IMR-90 (cell line): ENCODE measurements at regions not wholly inside any gene's neighbourhood (a gene's known extent, or its start where the extent isn't known, plus 50 kb on each side); places are given as distances from the start of the nearest gene placed in this dataset.

ENCODE experiments used
- ATAC-seq: fragments of 200-7000 bp; cut with Tn5 transposase; 2 replicates; pipeline ENCODE4 v1.9.1; 2020; ENCODE audit warnings: low read depth, mild to moderate bottlenecking, moderate library complexity
- BruUV-seq: library from RNA; stranded (reverse); fragments of 400-500 nt; replicated peaks from 2 replicates; lab custom pipeline; 2021; lab: Mats Ljungman, UMichigan
- CTCF ChIA-PET: fragments of 300-600 bp; formaldehyde crosslinking; extraction: SDS; loops from one replicate; lab custom pipeline; 2021; ENCODE audit warnings: antibody characterized with exemption; lab: Yijun Ruan, JAX
- POLR2A ChIA-PET: fragments of 300-600 bp; sonication (Branson Sonifier 250); formaldehyde crosslinking; loops from one replicate; lab custom pipeline; 2022; ENCODE audit warnings: antibody characterized with exemption; ENCODE audit not compliant: unreplicated experiment; lab: Charles Lee
- DNase-seq: peaks from one replicate; pipeline ENCODE4 v3.0.0; 2013
- H2AFZ ChIP-seq: replicated peaks from 2 replicates; pipeline ENCODE3; 2013; ENCODE audit warnings: low read length, mild to moderate bottlenecking; ENCODE audit not compliant: poor library complexity
- H2AK5ac ChIP-seq: 2 replicates; pipeline ENCODE4 v1.6.1; 2013; ENCODE audit warnings: low read depth, low read length, inconsistent platforms
- H2AK9ac ChIP-seq: replicated peaks from 2 replicates; pipeline ENCODE3; 2013; ENCODE audit warnings: mild to moderate bottlenecking, low read depth, low read length, moderate library complexity; ENCODE audit not compliant: poor library complexity
- H2BK120ac ChIP-seq: 2 replicates; pipeline ENCODE4 v1.6.1; 2013; ENCODE audit warnings: low read depth, low read length, inconsistent platforms
- H2BK15ac ChIP-seq: 3 replicates; pipeline ENCODE4 v1.6.1; 2013; ENCODE audit warnings: low read depth, low read length, inconsistent platforms
- H2BK20ac ChIP-seq: 2 replicates; pipeline ENCODE4 v1.6.1; 2013; ENCODE audit warnings: low read depth, mild to moderate bottlenecking, inconsistent platforms, low read length, moderate library complexity
- H2BK5ac ChIP-seq: 2 replicates; pipeline ENCODE4 v1.6.1; 2013; ENCODE audit warnings: mild to moderate bottlenecking, low read depth, low read length, inconsistent platforms; ENCODE audit not compliant: poor library complexity, severe bottlenecking
- H3K14ac ChIP-seq: replicated peaks from 2 replicates; pipeline ENCODE4 v1.6.1; 2013; ENCODE audit warnings: low read depth, low read length, inconsistent platforms
- H3K18ac ChIP-seq: 2 replicates; pipeline ENCODE4 v1.6.1; 2013; ENCODE audit warnings: low read depth, low read length, control low read depth
- H3K23ac ChIP-seq: 2 replicates; pipeline ENCODE4 v1.6.1; 2013; ENCODE audit warnings: low read depth, low read length, inconsistent platforms
- H3K27ac ChIP-seq: 2 replicates; pipeline ENCODE4 v1.5.1; 2013; ENCODE audit warnings: mild to moderate bottlenecking, control low read depth, low read length; ENCODE audit not compliant: insufficient read depth
- H3K27me3 ChIP-seq: 2 replicates; pipeline ENCODE4 v1.6.1; 2013; ENCODE audit warnings: low read length; ENCODE audit not compliant: control insufficient read depth, insufficient read depth
- H3K36me3 ChIP-seq: 2 replicates; pipeline ENCODE4 v1.6.1; 2013; ENCODE audit warnings: low read length, mixed read lengths; ENCODE audit not compliant: control insufficient read depth, insufficient read depth
- H3K4ac ChIP-seq: 2 replicates; pipeline ENCODE4 v1.6.1; 2013; ENCODE audit warnings: low read depth, low read length, inconsistent platforms
- H3K4me1 ChIP-seq: 2 replicates; pipeline ENCODE4 v1.6.1; 2013; ENCODE audit warnings: low read length, mixed read lengths; ENCODE audit not compliant: control insufficient read depth, insufficient read depth
- H3K4me2 ChIP-seq: 2 replicates; pipeline ENCODE4 v1.6.1; 2013; ENCODE audit warnings: low read depth, mild to moderate bottlenecking, control low read depth, low read length, moderate library complexity
- H3K4me3 ChIP-seq: 2 replicates; pipeline ENCODE4 v1.5.1; 2013; ENCODE audit warnings: low read depth, mild to moderate bottlenecking, control low read depth, low read length, moderate library complexity; ENCODE audit not compliant: insufficient read depth
- H3K56ac ChIP-seq: 2 replicates; pipeline ENCODE4 v1.6.1; 2013; ENCODE audit warnings: low read length, inconsistent platforms; ENCODE audit not compliant: insufficient read depth; ENCODE audit errors: extremely low read depth
- H3K79me1 ChIP-seq, 2 experiments: 2 replicates each; pipeline ENCODE4 v1.6.1; 2013; ENCODE audit warnings: low read length in 2 of 2, inconsistent platforms in 1 of 2, low read depth in 1 of 2
- H3K9ac ChIP-seq: 2 replicates; pipeline ENCODE4 v1.6.1; 2013; ENCODE audit warnings: low read depth, low read length, control low read depth
- H3K9me1 ChIP-seq: 2 replicates; pipeline ENCODE4 v1.6.1; 2013; ENCODE audit warnings: low read length, inconsistent platforms; ENCODE audit not compliant: insufficient read depth
- H3K9me3 ChIP-seq: 2 replicates; pipeline ENCODE4 v1.6.1; 2013; ENCODE audit warnings: low read length; ENCODE audit not compliant: control insufficient read depth, insufficient read depth
- H4K20me1 ChIP-seq: 2 replicates; pipeline ENCODE4 v1.6.1; 2013; ENCODE audit warnings: low read length, inconsistent platforms; ENCODE audit not compliant: insufficient read depth
- H4K5ac ChIP-seq: 2 replicates; pipeline ENCODE4 v1.6.1; 2013; ENCODE audit warnings: mild to moderate bottlenecking, low read depth, low read length, control low read depth
- H4K8ac ChIP-seq, 2 experiments: 2 replicates each; pipeline ENCODE4 v1.6.1; 2013; ENCODE audit warnings: low read depth in 2 of 2, low read length in 2 of 2, control low read depth in 1 of 2, inconsistent platforms in 1 of 2
- H4K91ac ChIP-seq: 2 replicates; pipeline ENCODE4 v1.6.1; 2013; ENCODE audit warnings: low read depth, low read length, inconsistent platforms; ENCODE audit not compliant: insufficient read depth
- BHLHE40 ChIP-seq: fragments of 150-350 bp; IDR thresholded peaks from 2 replicates; pipeline ENCODE4 v1.6.1; 2016; ENCODE audit warnings: mild to moderate bottlenecking, low read depth, low read length
- CHD1 ChIP-seq: IDR thresholded peaks from 2 replicates; pipeline ENCODE4 v1.6.1; 2012; ENCODE audit warnings: low read depth, low read length, improper control_type of control experiment
- FOS ChIP-seq: fragments of 150-350 bp; IDR thresholded peaks from 2 replicates; pipeline ENCODE4 v1.6.1; 2016; ENCODE audit warnings: low read depth, low read length
- MAZ ChIP-seq: IDR thresholded peaks from 2 replicates; pipeline ENCODE4 v1.6.1; 2012; ENCODE audit warnings: low read depth, mild to moderate bottlenecking, low read length, improper control_type of control experiment, moderate library complexity, borderline replicate concordance
- NFE2L2 ChIP-seq: fragments of 150-350 bp; IDR thresholded peaks from 2 replicates; pipeline ENCODE4 v1.6.1; 2016; ENCODE audit warnings: low read depth, mild to moderate bottlenecking, low read length
- POLR2A ChIP-seq: IDR thresholded peaks from 2 replicates; pipeline ENCODE4 v1.6.1; 2012; ENCODE audit warnings: mild to moderate bottlenecking, low read depth, low read length
- RAD21 ChIP-seq: IDR thresholded peaks from 2 replicates; pipeline ENCODE4 v1.6.1; 2012; ENCODE audit warnings: low read length, improper control_type of control experiment
- RCOR1 ChIP-seq: IDR thresholded peaks from 2 replicates; pipeline ENCODE4 v1.6.1; 2012; ENCODE audit warnings: mild to moderate bottlenecking, low read length, improper control_type of control experiment; ENCODE audit not compliant: insufficient replicate concordance
- RFX5 ChIP-seq: IDR thresholded peaks from 2 replicates; pipeline ENCODE4 v1.8.0; 2012; ENCODE audit warnings: low read depth, mild to moderate bottlenecking, low read length, moderate library complexity
- WGBS, 2 experiments: methylation state at CpG; one replicate each; pipeline versions ENCODE4 v1.1.5 to v1.1.7; 2013; ENCODE audit warnings: missing lambda C conversion rate in 2 of 2; ENCODE audit not compliant: insufficient read length in 1 of 2; ENCODE audit errors: extremely low coverage in 2 of 2; 5-methylcytosine and 5-hydroxymethylcytosine counted together
- dilution Hi-C: fragments of 300-500 bp; cut with HindIII; formaldehyde crosslinking; loops from one replicate; pipeline ENCODE4 v1.14.3; 2018; ENCODE audit warnings: low sequenced_read_pairs; ENCODE audit not compliant: unreplicated experiment
- in situ Hi-C: fragments of 300-500 bp; cut with MboI; formaldehyde crosslinking; loops from 3 replicates; pipeline ENCODE4 v1.14.3; 2019; ENCODE audit warnings: low sequenced_read_pairs, inconsistent platforms, mixed read lengths
- intact Hi-C: fragments of 100-400 bp; cut with micrococcal nuclease; formaldehyde crosslinking; loops from 2 replicates; pipeline ENCODE4 v1.10.0; 2022
- TF ChIP-seq, protein P1 (sequence below): conservative IDR thresholded peaks from 2 replicates; pipeline ENCODE4 v1.5.1; 2012; ENCODE audit warnings: mild to moderate bottlenecking, low read depth, low read length, improper control_type of control experiment

DNA sequence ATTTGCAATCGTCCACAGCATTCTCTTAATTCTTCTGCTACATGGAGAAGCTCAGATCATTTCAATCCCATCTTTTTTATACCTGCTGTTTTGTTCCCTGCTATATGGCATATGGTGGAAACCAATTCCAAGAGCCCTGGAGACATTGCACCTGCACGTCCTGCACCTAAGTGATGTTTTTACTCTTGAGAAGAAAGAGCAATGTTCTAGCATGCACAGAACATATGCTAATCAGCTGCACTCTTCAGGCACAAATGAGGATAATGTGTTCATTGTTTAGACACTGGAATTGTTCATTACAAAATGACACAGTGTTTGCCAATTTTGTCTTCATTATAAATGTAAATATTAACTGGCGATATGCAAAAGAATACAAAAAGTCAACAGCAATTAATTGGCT is 935.8 kb downstream of the TLE4 start:
- H3K56ac ChIP-seq: no peak overlapping the region
- intact Hi-C loops: loop anchor here (10.0 kb wide), 1 partner anchor 333 kb away; no protein-coding TSS in a partner anchor

More for the DNA sequence above, 935.8 kb downstream of the TLE4 start:
- Histone ChIP-seq H2BK5ac (no peak overlapping the region), H3K4me3 (no peak overlapping the region), H3K79me1 (no peaks in the 10 kb centered on the region), H3K4me1 (0 out of 2 replicates have a peak, but pooled peaks cover 3% of the 10 kb centered on the region), H2BK15ac (no peak overlapping the region), H4K20me1 (no peaks in the 10 kb centered on the region), H4K91ac (no peak overlapping the region), H3K4ac (no peak overlapping the region), H3K14ac (no peak overlapping the region), H4K5ac (no peak overlapping the region), H2BK20ac (no peak overlapping the region), H3K9me3 (no peaks in the 10 kb centered on the region), H2AK5ac (no peak overlapping the region), H3K27me3 (no peaks in the 10 kb centered on the region), H2BK120ac (no peak overlapping the region), H3K18ac (no peak overlapping the region), H3K9ac (no peak overlapping the region), H2AK9ac (no peak overlapping the region), H3K23ac (no peak overlapping the region), H3K9me1 (no peaks in the 10 kb centered on the region), H2AFZ (no peak overlapping the region), H3K27ac (no peak overlapping the region), H3K36me3 (no peaks in the 10 kb centered on the region), H4K8ac (no peak overlapping the region), H3K4me2 (no peak overlapping the region)
- CTCF ChIA-PET: no interaction called here
- POLR2A ChIA-PET: no interaction called here
- DNase-seq (no peak), ATAC-seq (no peak)
- TF ChIP-seq RAD21: no peak
- no peak for TF ChIP-seq CHD1
- TF ChIP-seq POLR2A: no peak
- TF ChIP-seq FOS: no peak
- TF ChIP-seq, protein P1, sequence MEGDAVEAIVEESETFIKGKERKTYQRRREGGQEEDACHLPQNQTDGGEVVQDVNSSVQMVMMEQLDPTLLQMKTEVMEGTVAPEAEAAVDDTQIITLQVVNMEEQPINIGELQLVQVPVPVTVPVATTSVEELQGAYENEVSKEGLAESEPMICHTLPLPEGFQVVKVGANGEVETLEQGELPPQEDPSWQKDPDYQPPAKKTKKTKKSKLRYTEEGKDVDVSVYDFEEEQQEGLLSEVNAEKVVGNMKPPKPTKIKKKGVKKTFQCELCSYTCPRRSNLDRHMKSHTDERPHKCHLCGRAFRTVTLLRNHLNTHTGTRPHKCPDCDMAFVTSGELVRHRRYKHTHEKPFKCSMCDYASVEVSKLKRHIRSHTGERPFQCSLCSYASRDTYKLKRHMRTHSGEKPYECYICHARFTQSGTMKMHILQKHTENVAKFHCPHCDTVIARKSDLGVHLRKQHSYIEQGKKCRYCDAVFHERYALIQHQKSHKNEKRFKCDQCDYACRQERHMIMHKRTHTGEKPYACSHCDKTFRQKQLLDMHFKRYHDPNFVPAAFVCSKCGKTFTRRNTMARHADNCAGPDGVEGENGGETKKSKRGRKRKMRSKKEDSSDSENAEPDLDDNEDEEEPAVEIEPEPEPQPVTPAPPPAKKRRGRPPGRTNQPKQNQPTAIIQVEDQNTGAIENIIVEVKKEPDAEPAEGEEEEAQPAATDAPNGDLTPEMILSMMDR: no peak
- no peak for TF ChIP-seq NFE2L2
- no peak for TF ChIP-seq RFX5
- no peak for TF ChIP-seq MAZ
- TF ChIP-seq RCOR1: no peak
- no peak for TF ChIP-seq BHLHE40
- no CpG with 5 or more reads among the region's 3 CpGs for WGBS, 2 experiments
- dilution Hi-C loops (no loop called here), in situ Hi-C loops (no loop called here)
- BruUV-seq: no TSS peak
